GM18873 (cell line): ENCODE measurements at regions not wholly inside any gene's neighbourhood (a gene's known extent, or its start where the extent isn't known, plus 50 kb on each side); places are given as distances from the start of the nearest gene placed in this dataset.

ENCODE experiments used
- ATAC-seq: cut with Tn5 transposase; IDR thresholded peaks from one replicate; pipeline ENCODE4 v1.9.1; 2021; ENCODE audit warnings: mild to moderate bottlenecking, moderate library complexity, moderate number of reproducible peaks; ENCODE audit not compliant: unreplicated experiment, low FRiP score

- no peak for ATAC-seq
Measured at GRCh38 chr4:24130637-24131036, 240.8 kb upstream of the PPARGC1A start.

DNA sequence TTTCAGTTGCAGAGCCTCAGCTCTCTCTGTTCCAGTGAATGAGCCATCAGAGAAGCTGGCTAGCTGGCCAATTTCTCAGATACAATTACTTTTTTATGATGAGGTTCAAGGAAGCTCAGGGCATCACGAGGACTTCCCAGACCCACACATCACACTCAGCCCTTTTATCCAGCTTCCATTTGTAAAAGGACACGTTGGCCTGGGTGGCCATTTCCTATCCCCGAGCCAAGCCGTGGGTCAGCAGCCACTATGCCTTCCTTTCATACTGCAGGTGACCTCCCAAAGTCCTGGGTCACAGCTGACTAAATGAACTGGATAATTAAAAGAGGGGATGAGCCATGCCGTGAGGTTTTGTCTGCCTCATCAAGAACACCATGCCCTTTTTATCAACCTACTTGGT, 236.9 kb upstream of the PPARGC1A start:
- no peak for ATAC-seq

DNA sequence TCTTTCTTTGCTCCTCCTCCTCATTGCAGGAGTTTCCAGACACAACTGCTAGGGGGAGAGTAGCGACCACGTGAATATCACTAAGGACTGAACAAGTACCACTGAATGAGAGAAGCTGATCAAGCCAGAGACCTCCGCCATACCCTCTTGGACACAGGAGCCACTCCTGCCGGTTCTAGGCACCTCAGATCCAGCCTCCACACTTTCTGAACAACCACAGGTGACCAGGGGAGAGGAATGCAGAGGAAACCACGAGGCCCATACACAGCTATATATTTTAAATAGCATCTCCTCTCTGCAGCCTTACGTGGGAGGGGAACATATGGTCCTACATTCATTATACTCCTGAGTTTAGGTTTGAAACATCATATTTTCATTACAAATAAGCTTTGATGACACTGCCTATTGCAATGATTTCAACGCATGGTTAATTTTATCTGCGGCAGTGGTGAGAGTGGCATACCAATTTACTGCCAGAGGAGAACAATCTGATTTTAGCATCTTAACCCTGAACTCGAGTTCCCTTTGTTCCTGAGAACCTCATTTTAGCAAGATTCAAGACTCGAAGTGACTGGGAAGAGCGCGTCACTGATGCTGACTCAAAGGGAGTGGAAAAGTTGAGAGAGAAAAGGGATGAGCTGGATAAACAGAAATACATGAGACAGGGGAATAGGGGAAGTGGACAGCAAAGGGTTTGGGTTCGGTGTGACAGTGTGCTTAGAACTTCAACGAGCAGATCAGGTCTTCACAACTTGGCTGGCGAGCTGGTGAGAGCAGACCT, 231.7 kb upstream of the PPARGC1A start:
- ATAC-seq = no peak

GRCh38 chr4:24117975-24118374, 228.1 kb upstream of the PPARGC1A start:
- ATAC-seq = no peak

DNA sequence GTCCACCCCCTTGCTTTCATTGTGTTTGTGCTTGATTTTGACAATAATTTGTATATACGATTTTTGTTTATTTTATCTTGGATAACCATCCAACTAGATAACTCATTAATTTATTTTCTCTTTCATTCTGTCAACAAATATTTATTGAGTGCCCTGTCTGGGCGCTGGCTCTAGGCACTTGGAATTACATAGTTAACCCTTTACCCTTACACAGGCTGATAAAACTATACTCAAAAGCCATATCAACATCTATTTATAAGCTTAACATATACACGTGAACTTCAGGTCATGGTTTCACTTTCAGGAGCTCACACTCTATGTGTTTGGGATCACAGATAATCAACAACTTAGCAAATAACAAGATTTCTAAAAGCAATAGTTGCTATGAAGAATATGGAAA, 226.3 kb upstream of the PPARGC1A start:
- ATAC-seq = no peak

GRCh38 chr4:24114919-24115500, 225.2 kb upstream of the PPARGC1A start:
- no peak for ATAC-seq

DNA sequence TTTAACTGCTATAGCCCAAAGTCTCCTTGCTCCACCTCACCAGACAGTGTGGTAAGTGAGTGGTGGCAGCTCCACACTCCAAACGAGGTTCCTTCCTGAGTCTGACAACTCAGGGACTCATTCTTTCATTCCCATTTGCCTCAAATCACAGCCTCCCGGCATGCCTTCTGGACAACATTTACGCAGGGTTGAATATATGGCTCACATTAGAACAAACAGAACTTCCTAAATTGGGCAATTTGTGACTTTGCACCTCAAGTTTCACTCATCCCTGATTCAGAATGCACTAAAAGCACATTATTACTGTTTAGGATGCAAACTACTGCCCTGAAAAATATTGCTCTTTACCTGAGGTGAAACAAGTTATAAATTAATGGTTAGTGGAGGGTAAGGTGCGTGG, 224.6 kb upstream of the PPARGC1A start:
- no peak for ATAC-seq

- no peak for ATAC-seq
Measured at GRCh38 chr4:24112466-24112865, 222.6 kb upstream of the PPARGC1A start.

GRCh38 chr4:24108567-24108966, 218.7 kb upstream of the PPARGC1A start:
- no peak for ATAC-seq

GRCh38 chr4:24105327-24106038, 215.6 kb upstream of the PPARGC1A start:
- no peak for ATAC-seq

DNA sequence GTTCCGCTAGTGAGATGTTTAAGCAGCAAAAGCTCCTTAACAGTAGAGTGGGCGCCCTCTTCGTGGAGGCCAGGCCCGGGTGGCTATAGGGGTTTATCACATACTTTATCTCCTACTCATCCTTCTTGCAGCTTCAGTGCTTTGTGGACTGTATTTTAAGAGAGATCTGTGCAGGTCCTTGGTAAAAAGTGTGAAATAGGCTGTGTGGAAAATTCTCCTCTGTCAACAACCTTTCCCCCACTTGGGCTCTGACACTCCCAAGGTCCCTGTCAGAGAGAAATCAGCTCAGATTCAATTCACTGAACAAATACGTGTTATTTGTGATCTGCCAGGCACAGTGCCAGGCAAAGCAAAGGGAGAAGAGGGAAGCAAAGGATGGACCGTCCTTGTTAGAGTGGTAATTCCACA, 214.3 kb upstream of the PPARGC1A start:
- ATAC-seq = no peak

DNA sequence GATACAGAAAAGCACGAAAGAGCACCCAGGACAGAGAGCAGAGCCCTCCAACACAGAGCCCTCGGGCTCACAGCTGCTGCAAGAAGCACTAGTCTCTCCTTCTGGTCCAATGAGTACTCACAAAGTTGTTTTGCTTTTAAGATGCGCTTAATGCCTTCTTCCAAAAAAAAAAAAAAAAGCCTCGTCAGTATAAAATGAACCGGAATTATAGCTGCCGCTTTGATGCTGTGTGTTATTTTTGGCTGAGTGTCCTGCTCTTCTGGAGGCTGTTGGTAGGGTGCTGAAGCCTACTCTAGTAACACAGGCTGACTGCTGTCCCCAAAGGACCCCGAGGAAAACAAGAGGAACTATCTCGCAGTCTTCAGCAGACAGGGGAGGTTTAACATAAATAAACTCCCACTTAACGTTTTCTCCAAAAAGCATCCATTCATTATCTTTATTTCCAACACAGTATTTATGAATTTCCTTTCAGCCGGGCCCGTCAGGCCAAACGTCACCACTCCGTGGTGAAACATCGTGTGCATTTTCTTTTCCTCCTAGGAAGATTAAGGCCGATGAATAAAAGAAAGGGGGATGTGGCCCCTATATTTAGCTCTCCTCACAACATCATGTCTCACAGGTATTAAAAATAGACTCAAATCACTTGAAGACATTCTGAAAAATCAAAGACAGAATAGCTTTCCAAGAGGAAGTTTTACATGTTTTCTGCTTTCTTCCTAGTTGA, 213.7 kb upstream of the PPARGC1A start:
- ATAC-seq = no peak

GRCh38 chr4:24102621-24103020, 212.8 kb upstream of the PPARGC1A start:
- ATAC-seq = no peak

DNA sequence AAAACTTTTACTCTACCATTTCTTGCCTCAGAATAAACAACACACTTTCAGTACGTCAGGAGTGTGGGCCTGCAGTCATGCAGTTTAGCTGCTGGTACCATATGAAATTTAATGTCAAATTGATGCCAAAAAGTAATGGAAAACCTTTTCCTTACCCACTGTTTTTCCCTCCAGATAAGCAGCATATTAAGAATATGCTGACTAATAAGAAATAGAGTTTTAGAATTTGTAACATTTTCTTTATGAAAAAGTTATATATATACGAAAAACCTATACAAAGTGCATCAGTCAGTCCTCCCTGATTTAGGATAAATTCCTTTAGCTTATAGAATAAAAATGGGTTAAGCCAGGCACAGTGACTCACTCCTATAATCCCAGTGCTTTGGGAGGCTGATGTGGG, 206.8 kb upstream of the PPARGC1A start:
- ATAC-seq = no peak

GRCh38 chr4:24094726-24095125, 204.9 kb upstream of the PPARGC1A start:
- no peak for ATAC-seq

- ATAC-seq = no peak
Measured at GRCh38 chr4:24093446-24093845, 203.6 kb upstream of the PPARGC1A start.

DNA sequence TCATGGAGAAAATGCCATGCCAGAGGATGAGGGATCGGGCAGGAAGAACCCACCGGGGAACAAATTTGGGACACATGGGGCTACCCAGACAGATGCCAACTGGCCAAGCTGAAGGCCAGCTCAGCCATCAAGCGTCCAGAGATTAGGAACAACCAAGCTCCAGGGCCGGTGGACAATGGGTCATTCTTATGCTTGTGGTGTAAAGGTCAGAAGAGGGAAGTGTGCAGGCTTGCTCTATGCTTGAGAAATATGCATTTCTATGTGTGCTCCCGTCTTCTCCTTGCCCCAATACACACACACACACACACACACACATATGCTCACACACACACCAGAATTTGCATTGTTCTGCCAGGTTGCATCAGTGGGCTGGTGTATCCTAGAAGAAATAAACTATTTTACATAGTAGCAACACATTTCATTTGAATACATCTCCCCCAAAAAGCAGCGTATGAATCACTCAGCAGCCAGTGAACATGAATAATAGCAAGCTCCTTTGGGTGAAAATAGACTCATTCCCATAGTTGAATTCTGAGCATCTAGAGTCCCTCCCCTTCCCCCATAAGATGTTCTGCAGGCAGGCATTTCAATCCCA, 201.9 kb upstream of the PPARGC1A start:
- no peak for ATAC-seq

DNA sequence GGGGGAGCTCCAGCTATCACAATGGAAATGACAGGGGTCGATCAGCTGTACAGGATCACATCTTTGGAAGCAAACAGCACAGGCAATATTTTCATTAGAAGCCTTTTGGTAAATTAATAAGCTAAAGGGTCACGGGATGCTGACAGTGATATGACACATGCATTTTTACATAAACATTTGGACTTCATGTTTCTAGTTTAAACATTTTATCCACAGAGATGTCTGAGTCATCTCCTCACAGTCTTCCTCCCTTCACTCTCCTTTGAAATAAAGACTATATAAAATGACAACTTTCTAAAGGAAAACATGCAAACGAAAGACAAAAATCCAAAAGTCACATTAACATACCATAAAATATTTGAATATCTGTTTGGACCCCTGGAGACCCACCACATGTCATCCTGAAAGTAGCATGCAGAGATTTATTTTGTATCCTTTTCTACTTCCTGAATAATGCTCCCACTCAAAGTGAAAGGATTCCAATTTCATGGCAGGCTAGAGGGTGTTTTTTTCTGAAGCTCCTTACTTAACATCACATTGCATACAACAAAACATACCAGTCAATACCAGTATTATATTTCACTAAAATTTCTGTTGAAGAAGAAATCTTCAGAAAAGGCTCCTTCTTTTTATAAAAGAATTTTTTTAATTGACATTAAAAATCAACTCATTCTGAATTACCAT, 200.1 kb upstream of the PPARGC1A start:
- ATAC-seq = no peak

DNA sequence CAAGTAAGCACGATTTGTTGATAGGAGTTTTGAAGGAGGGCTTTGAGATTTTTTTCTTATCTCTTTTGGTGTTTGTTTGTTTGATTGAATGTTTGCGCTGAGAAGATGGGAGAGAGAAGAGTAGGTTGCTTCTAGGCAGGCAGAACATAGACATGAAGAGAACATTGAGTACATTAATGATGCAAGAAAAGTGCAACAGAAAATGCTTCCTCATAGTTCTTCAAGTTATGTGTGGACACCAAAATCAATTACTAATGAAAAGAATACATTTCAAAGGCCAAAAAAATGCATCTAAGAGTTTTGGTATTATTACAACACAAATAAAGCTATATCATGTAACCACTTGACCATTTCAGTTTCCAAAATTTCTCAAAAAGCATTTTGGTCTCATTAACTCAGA, 191.0 kb upstream of the PPARGC1A start:
- ATAC-seq = no peak

DNA sequence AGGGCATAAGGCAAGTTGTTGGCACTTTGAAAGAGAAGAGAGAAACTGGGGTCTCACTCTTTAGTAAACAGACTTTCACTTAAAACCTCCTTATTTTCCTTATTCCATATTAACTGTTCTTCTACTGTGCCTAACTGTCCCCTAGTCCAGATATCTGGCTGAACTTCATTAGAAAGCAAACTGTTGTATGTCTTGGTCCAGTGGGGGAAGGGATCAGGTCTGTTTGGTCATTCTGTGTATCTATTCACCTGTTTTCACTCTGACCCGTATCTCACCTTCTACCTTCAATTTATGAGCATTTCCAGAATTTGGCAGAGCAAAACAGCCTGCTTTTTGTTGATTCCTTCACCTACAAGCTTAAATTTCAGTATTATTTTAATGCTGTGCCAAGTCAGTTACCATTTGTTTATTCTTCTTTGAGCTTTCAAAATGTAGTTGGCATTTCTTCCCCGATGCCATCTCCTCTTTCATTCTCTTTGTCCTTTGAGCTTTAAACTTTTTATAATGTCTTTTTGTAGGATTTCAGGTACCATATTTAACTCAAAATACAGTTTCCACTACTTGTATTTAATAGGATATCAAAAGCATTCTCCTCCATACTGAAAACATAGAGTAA, 188.6 kb upstream of the PPARGC1A start:
- no peak for ATAC-seq
